ENCODE measurements at regions not wholly inside any gene's neighbourhood (a gene's known extent, or its start where the extent isn't known, plus 50 kb on each side); places are given as distances from the start of the nearest gene placed in this dataset.

DNA sequence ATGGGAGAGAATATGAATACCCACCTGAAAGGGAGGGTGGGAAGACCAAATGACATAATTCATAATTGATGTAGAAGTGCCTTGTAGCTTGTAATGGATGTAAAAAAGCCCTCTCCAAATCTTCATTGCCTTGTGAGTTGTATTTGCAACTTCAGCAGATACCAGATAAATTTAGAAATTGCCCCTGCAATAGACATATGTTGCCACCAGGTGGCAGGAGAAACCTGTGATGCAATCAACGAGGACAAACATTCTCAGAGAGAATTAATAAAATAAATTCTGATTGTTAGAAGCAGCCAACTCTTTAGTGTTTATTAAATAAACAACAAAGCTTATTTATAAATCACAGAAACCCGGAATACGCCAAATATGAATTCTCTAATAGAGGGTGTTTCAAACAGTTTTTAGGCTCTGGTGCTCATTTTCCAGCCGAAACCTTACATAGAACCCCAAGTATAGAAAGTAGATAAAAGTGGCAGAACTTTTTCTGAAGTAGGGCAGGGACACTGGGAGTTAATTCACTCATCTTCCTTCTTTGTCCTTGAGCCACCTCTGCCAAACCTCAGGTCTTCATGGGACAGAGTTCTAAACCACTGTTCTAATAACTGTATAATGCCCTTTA, 147.8 kb downstream of the TMEM38B start:
- POLR2A ChIA-PET = no interaction called here
- peak; percentile 33 for FAIRE-seq
- H3K9me1 ChIP-seq (replicated peaks; ENCODE audit: control insufficient read depth, extremely low read depth, insufficient read depth, low read length) = no peaks in the 10 kb centered on the region
- no peaks in the 10 kb centered on the region for H3K9me3 ChIP-seq (replicated peaks; ENCODE audit: control insufficient read depth, insufficient read depth, low read length)
- TF ChIP-seq CTCF (IDR thresholded peaks at IDR 0.05; ENCODE audit: extremely low read depth in 1 of 2, insufficient read depth in 1 of 2, low read depth in 1 of 2, low read length in 2 of 2) (peak; percentile 57 to 58), POLR2AphosphoS5 (IDR thresholded peaks at IDR 0.05; ENCODE audit: insufficient read depth, low read depth, low read length) (no peak)
- no peaks in the 10 kb centered on the region for H3K4me1 ChIP-seq (ENCODE audit: control insufficient read depth, extremely low read depth, insufficient read depth, low read length)
- H3K36me3 ChIP-seq (ENCODE audit: control insufficient read depth in 2 of 2, extremely low read depth in 1 of 2, insufficient read depth in 2 of 2, low read length in 2 of 2) = no peaks in the 10 kb centered on the region
- H3K27me3 ChIP-seq (ENCODE audit: control insufficient read depth in 2 of 2, insufficient read depth in 2 of 2, low read length in 2 of 2) = no peaks in the 10 kb centered on the region
- no TSS peak for BruUV-seq (replicated peaks)
- H3K4me3 ChIP-seq (replicated peaks in 1 of 3; ENCODE audit: insufficient read depth in 1 of 3, low read depth in 1 of 3, low read length in 3 of 3) = no peak overlapping the region
- no peaks in the 10 kb centered on the region for H4K20me1 ChIP-seq (replicated peaks; ENCODE audit: control insufficient read depth, extremely low read depth, insufficient read depth, low read length)
- DNase-seq (ENCODE audit: low read depth, low spot score) = peak; percentile 41
- CTCF ChIA-PET = interaction anchor here (0.6 to 7.2 kb wide), 18 partner anchors 9 to 1499 kb away, joined by 3 to 137 read pairs (median 4); no protein-coding TSS in a partner anchor
- H3K4me2 ChIP-seq (ENCODE audit: insufficient read depth, low read length) = no peak overlapping the region
- no peaks in the 10 kb centered on the region for H3K79me2 ChIP-seq (ENCODE audit: control insufficient read depth, insufficient read depth, low read length)
- no peak overlapping the region for H3K27ac ChIP-seq (ENCODE audit: insufficient read depth, low read depth, low read length)
- no peak overlapping the region for H2AFZ ChIP-seq (ENCODE audit: low read depth, low read length)
- dilution Hi-C loops (cut with MboI; ENCODE audit: extremely low pct_ligation_motif_present, low sequenced_read_pairs) = no loop called here
- no peak overlapping the region for H3K9ac ChIP-seq (replicated peaks; ENCODE audit: extremely low read depth, insufficient read depth, low read length)
- intact Hi-C loops (cut with micrococcal nuclease) = loop anchor here (1.0 kb wide), 3 partner anchors 39 to 1330 kb away; no protein-coding TSS in a partner anchor

DNA sequence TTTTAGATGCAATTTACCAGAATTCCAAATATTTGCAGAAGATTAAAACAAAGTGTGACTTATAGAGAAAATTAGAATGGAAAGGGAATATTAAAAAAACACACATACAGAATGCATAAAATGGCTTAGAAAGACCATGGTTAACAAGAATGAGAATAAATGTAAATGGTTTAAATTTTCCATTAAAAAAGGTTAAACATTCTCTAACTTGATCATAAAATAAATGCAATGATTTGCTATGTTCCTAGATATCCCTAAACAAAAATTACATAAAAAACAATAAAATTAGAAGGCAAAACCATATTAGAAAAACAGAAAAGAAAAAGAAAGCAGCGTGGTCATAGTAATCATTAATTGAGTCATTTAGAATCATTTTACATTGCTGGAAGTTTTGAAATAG, 152.5 kb downstream of the TMEM38B start:
- Histone ChIP-seq H3K9me3 (replicated peaks; ENCODE audit: control insufficient read depth, insufficient read depth, low read length) (no peaks in the 10 kb centered on the region), H2AFZ (ENCODE audit: low read depth, low read length) (no peak overlapping the region), H3K79me2 (ENCODE audit: control insufficient read depth, insufficient read depth, low read length) (no peaks in the 10 kb centered on the region), H3K27ac (ENCODE audit: insufficient read depth, low read depth, low read length) (no peak overlapping the region), H4K20me1 (replicated peaks; ENCODE audit: control insufficient read depth, extremely low read depth, insufficient read depth, low read length) (no peaks in the 10 kb centered on the region), H3K9me1 (replicated peaks; ENCODE audit: control insufficient read depth, extremely low read depth, insufficient read depth, low read length) (no peaks in the 10 kb centered on the region), H3K27me3 (ENCODE audit: control insufficient read depth in 2 of 2, insufficient read depth in 2 of 2, low read length in 2 of 2) (no peaks in the 10 kb centered on the region), H3K4me1 (ENCODE audit: control insufficient read depth, extremely low read depth, insufficient read depth, low read length) (no peaks in the 10 kb centered on the region), H3K4me2 (ENCODE audit: insufficient read depth, low read length) (no peak overlapping the region), H3K4me3 (replicated peaks in 1 of 3; ENCODE audit: insufficient read depth in 1 of 3, low read depth in 1 of 3, low read length in 3 of 3) (no peak overlapping the region), H3K36me3 (ENCODE audit: control insufficient read depth in 2 of 2, extremely low read depth in 1 of 2, insufficient read depth in 2 of 2, low read length in 2 of 2) (no peaks in the 10 kb centered on the region), H3K9ac (replicated peaks; ENCODE audit: extremely low read depth, insufficient read depth, low read length) (no peak overlapping the region)
- no TSS peak for BruUV-seq (replicated peaks)
- dilution Hi-C loops (cut with MboI; ENCODE audit: extremely low pct_ligation_motif_present, low sequenced_read_pairs) = no loop called here
- intact Hi-C loops (cut with micrococcal nuclease) = no loop called here
- DNase-seq (ENCODE audit: low read depth, low spot score) (no peak), FAIRE-seq (no peak)
- ChIA-PET CTCF (no interaction called here), POLR2A (no interaction called here)
- TF ChIP-seq FOS (IDR thresholded peaks at IDR 0.05; ENCODE audit: borderline replicate concordance, insufficient read depth, low read length) = no peak
- TF ChIP-seq GATA2 (IDR thresholded peaks at IDR 0.05; ENCODE audit: insufficient read depth, insufficient read length, low read depth, low read length) = no peak
- no peak for TF ChIP-seq POLR2A (IDR thresholded peaks at IDR 0.05; ENCODE audit: low read depth, low read length)
- TF ChIP-seq MYC (IDR thresholded peaks at IDR 0.05; ENCODE audit: low read depth, low read length) = no peak
- TF ChIP-seq, protein P1, sequence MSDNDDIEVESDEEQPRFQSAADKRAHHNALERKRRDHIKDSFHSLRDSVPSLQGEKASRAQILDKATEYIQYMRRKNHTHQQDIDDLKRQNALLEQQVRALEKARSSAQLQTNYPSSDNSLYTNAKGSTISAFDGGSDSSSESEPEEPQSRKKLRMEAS (IDR thresholded peaks at IDR 0.05; ENCODE audit: insufficient read depth, insufficient read length) = no peak
- no peak for TF ChIP-seq CTCF (IDR thresholded peaks at IDR 0.05; ENCODE audit: extremely low read depth in 1 of 2, insufficient read depth in 1 of 2, low read depth in 1 of 2, low read length in 2 of 2)
- no peak for TF ChIP-seq POLR2AphosphoS5 (IDR thresholded peaks at IDR 0.05; ENCODE audit: insufficient read depth, low read depth, low read length)
- no peak for TF ChIP-seq EZH2 (IDR thresholded peaks at IDR 0.05; ENCODE audit: borderline replicate concordance, low read depth, low read length, severe bottlenecking)
